Parathyroid adenoma (tissue), 2 donors: ENCODE measurements at regions not wholly inside any gene's neighbourhood (a gene's known extent, or its start where the extent isn't known, plus 50 kb on each side); places are given as distances from the start of the nearest gene placed in this dataset.

Experiments
- H2AFZ ChIP-seq: fragments of 300-600 bp; sonication (generic); one replicate; pipeline ENCODE4 v1.7.0; 2017; ENCODE audit warnings: antibody characterized with exemption, mild to moderate bottlenecking
- H3K27ac ChIP-seq: fragments of 300-600 bp; sonication (generic); one replicate; pipeline ENCODE4 v1.7.0; 2017
- H3K27me3 ChIP-seq: fragments of 300-600 bp; sonication (generic); one replicate; pipeline ENCODE4 v1.7.0; 2017; ENCODE audit warnings: low read length; ENCODE audit not compliant: control insufficient read depth, insufficient read depth
- H3K36me3 ChIP-seq: fragments of 300-600 bp; sonication (generic); one replicate; pipeline ENCODE4 v1.7.0; 2017; ENCODE audit warnings: low read length; ENCODE audit not compliant: control insufficient read depth, insufficient read depth
- H3K4me1 ChIP-seq: fragments of 300-600 bp; sonication (generic); one replicate; pipeline ENCODE4 v1.7.0; 2017; ENCODE audit warnings: control low read depth
- H3K4me2 ChIP-seq: fragments of 300-600 bp; sonication (generic); one replicate; pipeline ENCODE4 v1.7.0; 2017; ENCODE audit warnings: low read length
- H3K4me3 ChIP-seq: fragments of 300-600 bp; sonication (generic); one replicate; pipeline ENCODE4 v1.7.0; 2017; ENCODE audit warnings: low read depth, low read length
- H3K79me2 ChIP-seq: fragments of 300-600 bp; sonication (generic); one replicate; pipeline ENCODE4 v1.7.0; 2017; ENCODE audit warnings: control low read depth
- H3K9ac ChIP-seq: fragments of 300-600 bp; sonication (generic); one replicate; pipeline ENCODE4 v1.7.0; 2017; ENCODE audit warnings: mild to moderate bottlenecking
- H3K9me3 ChIP-seq: fragments of 300-600 bp; sonication (generic); one replicate; pipeline ENCODE4 v1.7.0; 2017; ENCODE audit warnings: low read length; ENCODE audit not compliant: control insufficient read depth
- TF ChIP-seq, protein P1 (sequence below): fragments of 300-600 bp; sonication (generic); IDR thresholded peaks from one replicate; pipeline ENCODE4 v1.7.0; 2017; ENCODE audit warnings: antibody characterized with exemption, mild to moderate bottlenecking
- donor health status: primary hyperparathyroidism.

DNA sequence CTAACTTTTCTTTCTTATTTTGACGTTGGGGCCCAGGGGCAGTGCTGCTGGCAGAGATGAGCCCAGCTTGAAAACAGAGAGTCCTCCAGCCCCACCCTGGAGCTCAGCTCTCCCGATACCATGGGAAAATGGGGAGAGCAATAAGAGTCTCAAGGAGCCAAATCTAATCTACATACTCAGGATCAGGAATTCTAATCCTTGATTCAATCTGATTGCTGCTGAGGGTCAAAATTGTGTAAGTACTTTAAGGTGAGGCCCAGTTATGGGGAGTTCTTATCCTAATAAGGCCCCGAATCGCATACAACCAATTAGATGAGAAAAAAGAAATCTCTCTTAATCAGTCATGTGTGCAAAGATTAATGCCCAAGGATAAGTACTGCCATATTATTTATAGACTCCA, 202.9 kb downstream of the FAM76B start:
- TF ChIP-seq, protein P1, sequence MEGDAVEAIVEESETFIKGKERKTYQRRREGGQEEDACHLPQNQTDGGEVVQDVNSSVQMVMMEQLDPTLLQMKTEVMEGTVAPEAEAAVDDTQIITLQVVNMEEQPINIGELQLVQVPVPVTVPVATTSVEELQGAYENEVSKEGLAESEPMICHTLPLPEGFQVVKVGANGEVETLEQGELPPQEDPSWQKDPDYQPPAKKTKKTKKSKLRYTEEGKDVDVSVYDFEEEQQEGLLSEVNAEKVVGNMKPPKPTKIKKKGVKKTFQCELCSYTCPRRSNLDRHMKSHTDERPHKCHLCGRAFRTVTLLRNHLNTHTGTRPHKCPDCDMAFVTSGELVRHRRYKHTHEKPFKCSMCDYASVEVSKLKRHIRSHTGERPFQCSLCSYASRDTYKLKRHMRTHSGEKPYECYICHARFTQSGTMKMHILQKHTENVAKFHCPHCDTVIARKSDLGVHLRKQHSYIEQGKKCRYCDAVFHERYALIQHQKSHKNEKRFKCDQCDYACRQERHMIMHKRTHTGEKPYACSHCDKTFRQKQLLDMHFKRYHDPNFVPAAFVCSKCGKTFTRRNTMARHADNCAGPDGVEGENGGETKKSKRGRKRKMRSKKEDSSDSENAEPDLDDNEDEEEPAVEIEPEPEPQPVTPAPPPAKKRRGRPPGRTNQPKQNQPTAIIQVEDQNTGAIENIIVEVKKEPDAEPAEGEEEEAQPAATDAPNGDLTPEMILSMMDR = no peak
- Histone ChIP-seq H3K9ac (no peak overlapping the region), H3K4me3 (no peak overlapping the region), H3K9me3 (no peaks in the 10 kb centered on the region), H2AFZ (peak overlapping the region; percentile 44), H3K4me1 (peaks cover 22% of the 10 kb centered on the region), H3K27ac (no peak overlapping the region), H3K36me3 (no peaks in the 10 kb centered on the region), H3K4me2 (no peak overlapping the region), H3K27me3 (no peaks in the 10 kb centered on the region), H3K79me2 (no peaks in the 10 kb centered on the region)

GRCh38 chr11:95586155-95586554, 203.4 kb downstream of the FAM76B start:
- Histone ChIP-seq H3K4me3 (no peak overlapping the region), H3K9ac (no peak overlapping the region), H3K4me1 (peaks cover 18% of the 10 kb centered on the region), H3K27ac (no peak overlapping the region), H3K27me3 (no peaks in the 10 kb centered on the region), H3K4me2 (no peak overlapping the region), H3K36me3 (no peaks in the 10 kb centered on the region), H2AFZ (peak overlapping the region; percentile 44), H3K79me2 (no peaks in the 10 kb centered on the region), H3K9me3 (no peaks in the 10 kb centered on the region)
- TF ChIP-seq, protein P1 = no peak

DNA sequence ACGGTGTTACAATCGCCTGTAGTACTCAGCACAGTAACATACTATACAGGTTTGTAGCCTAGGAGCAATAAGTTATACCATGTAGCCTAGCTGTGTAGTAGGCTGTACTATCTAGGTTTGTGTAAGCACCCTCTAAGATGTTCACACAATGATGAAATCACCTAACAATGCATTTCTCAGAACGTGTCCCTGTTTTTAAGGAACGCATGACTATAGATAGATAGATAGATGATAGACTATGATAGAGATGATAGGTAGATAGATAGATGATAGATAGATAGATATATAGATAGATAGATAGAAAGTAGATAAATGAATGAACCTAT, 203.9 kb downstream of the FAM76B start:
- Histone ChIP-seq H3K36me3 (no peaks in the 10 kb centered on the region), H3K9ac (no peak overlapping the region), H3K4me2 (no peak overlapping the region), H3K27me3 (no peaks in the 10 kb centered on the region), H3K9me3 (no peaks in the 10 kb centered on the region), H3K4me1 (peaks cover 13% of the 10 kb centered on the region), H3K79me2 (no peaks in the 10 kb centered on the region), H3K27ac (no peak overlapping the region), H2AFZ (no peak overlapping the region), H3K4me3 (no peak overlapping the region)
- TF ChIP-seq, protein P1 = no peak

GRCh38 chr11:95585069-95585751, 204.4 kb downstream of the FAM76B start:
- no peak overlapping the region for H3K4me3 ChIP-seq
- no peak overlapping the region for H3K9ac ChIP-seq
- TF ChIP-seq, protein P1 = no peak
- H3K27me3 ChIP-seq = no peaks in the 10 kb centered on the region
- no peaks in the 10 kb centered on the region for H3K36me3 ChIP-seq
- no peak overlapping the region for H3K27ac ChIP-seq
- H3K4me1 ChIP-seq = peaks cover 8% of the 10 kb centered on the region
- H3K4me2 ChIP-seq = no peak overlapping the region
- H2AFZ ChIP-seq = no peak overlapping the region
- no peaks in the 10 kb centered on the region for H3K9me3 ChIP-seq
- no peaks in the 10 kb centered on the region for H3K79me2 ChIP-seq

- no peak overlapping the region for H3K27ac ChIP-seq
These were observed 205.0 kb downstream of the FAM76B start for GRCh38 chr11:95584589-95584988.

More at GRCh38 chr11:95584589-95584988, 205.0 kb downstream of the FAM76B start:
- H3K4me3 ChIP-seq = no peak overlapping the region
- no peaks in the 10 kb centered on the region for H3K27me3 ChIP-seq
- H3K4me2 ChIP-seq = no peak overlapping the region
- peaks cover 4% of the 10 kb centered on the region for H3K4me1 ChIP-seq
- H2AFZ ChIP-seq = no peak overlapping the region
- no peak overlapping the region for H3K9ac ChIP-seq
- no peaks in the 10 kb centered on the region for H3K79me2 ChIP-seq
- TF ChIP-seq, protein P1 = no peak
- no peaks in the 10 kb centered on the region for H3K9me3 ChIP-seq
- H3K36me3 ChIP-seq = no peaks in the 10 kb centered on the region
